GM12873 (cell line): ENCODE measurements at regions not wholly inside any gene's neighbourhood (a gene's known extent, or its start where the extent isn't known, plus 50 kb on each side); places are given as distances from the start of the nearest gene placed in this dataset.
A peak's percentile ranks its signal among the peaks of the same experiment; 100 is the strongest.

ENCODE experiments used
- CTCF ChIP-seq: IDR thresholded peaks from 2 replicates; pipeline ENCODE4 v1.5.1; 2012; ENCODE audit warnings: low read depth, mild to moderate bottlenecking, moderate library complexity, low read length, control low read depth; ENCODE audit not compliant: insufficient read depth; ENCODE audit errors: missing control alignments

- TF ChIP-seq CTCF, result no peak
Measured at GRCh38 chr20:60221593-60221992, 263.4 kb downstream of the CDH26 start.

GRCh38 chr20:60222497-60222896, 264.3 kb downstream of the CDH26 start:
- no peak for TF ChIP-seq CTCF

- no peak for TF ChIP-seq CTCF
Measured at GRCh38 chr20:60223174-60223573, 265.0 kb downstream of the CDH26 start.

- peak; percentile 64 for TF ChIP-seq CTCF
Measured at GRCh38 chr20:60224914-60225313, 266.7 kb downstream of the CDH26 start.

- no peak for TF ChIP-seq CTCF
Measured at GRCh38 chr20:60228255-60228654, 270.0 kb downstream of the CDH26 start.

GRCh38 chr20:60232380-60232779, 274.2 kb downstream of the CDH26 start:
- TF ChIP-seq CTCF, result no peak

GRCh38 chr20:60233018-60233630, 274.9 kb downstream of the CDH26 start:
- TF ChIP-seq CTCF, result no peak

- TF ChIP-seq CTCF, result no peak
Measured at GRCh38 chr20:60236613-60237012, 278.4 kb downstream of the CDH26 start.
